GM12873 (cell line): ENCODE measurements at regions not wholly inside any gene's neighbourhood (a gene's known extent, or its start where the extent isn't known, plus 50 kb on each side); places are given as distances from the start of the nearest gene placed in this dataset.

Experiments
- TF ChIP-seq, protein P1 (sequence below): IDR thresholded peaks from 2 replicates; pipeline ENCODE4 v1.5.1; 2012; ENCODE audit warnings: low read depth, mild to moderate bottlenecking, moderate library complexity, low read length, control low read depth; ENCODE audit not compliant: insufficient read depth; ENCODE audit errors: missing control alignments

DNA sequence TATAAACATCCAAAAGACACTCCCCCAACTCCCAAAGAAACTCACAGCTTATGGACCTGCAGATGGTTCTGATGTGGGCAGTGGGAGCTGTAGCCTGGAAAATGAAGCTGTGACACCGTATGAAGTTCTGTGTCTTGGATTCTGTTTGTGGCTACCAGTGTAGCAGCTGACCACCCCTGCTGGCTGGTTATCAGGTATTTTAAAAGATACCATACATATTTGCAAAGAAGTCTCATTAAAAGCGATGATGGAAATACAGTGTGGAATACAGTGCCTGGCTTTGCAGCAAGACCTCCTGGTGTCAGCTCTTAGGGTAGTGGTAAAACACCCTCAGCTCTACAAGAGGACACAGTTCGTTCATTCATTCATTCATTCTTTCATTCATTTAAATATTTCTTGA, 194.3 kb upstream of the PRKCQ start:
- TF ChIP-seq, protein P1, sequence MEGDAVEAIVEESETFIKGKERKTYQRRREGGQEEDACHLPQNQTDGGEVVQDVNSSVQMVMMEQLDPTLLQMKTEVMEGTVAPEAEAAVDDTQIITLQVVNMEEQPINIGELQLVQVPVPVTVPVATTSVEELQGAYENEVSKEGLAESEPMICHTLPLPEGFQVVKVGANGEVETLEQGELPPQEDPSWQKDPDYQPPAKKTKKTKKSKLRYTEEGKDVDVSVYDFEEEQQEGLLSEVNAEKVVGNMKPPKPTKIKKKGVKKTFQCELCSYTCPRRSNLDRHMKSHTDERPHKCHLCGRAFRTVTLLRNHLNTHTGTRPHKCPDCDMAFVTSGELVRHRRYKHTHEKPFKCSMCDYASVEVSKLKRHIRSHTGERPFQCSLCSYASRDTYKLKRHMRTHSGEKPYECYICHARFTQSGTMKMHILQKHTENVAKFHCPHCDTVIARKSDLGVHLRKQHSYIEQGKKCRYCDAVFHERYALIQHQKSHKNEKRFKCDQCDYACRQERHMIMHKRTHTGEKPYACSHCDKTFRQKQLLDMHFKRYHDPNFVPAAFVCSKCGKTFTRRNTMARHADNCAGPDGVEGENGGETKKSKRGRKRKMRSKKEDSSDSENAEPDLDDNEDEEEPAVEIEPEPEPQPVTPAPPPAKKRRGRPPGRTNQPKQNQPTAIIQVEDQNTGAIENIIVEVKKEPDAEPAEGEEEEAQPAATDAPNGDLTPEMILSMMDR, result no peak

DNA sequence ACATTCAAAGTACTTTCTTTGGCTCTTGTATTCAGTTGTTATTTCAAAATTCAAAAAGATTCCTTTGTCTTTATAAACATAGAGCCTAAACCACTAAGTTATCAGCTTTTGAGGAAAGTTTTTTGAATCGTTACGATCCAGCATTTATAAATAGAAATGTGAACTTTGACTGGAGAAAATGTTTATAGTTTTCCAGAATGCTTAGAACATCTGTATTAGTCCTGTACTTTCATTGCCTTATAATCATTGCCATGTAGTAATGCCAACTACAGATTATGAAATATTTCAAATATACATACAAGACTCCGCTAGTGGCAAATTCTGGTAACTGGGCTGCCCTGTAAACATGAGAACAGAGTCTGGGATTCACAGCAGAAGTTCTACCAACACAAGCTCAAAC, 191.3 kb upstream of the PRKCQ start:
- TF ChIP-seq, protein P1, result no peak

DNA sequence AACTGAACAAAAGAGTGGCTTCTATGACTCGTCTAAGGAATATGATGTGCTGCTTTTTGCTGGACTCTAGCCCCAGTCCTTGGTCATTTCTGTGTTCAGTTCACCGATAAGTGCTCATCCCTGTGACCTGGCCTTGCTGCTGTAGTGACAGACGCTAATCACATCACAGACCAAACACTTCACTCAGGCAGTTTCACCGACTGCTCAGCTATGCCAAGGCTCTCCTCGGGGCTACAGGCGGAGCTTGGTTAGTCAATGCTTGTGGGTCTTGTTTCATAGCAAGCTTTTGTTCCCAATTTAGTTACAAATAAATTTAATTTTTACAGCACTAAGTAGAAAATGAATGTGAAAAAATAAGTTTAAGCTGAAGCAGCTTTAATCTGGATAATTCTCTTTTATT, 190.8 kb upstream of the PRKCQ start:
- TF ChIP-seq, protein P1, result no peak

DNA sequence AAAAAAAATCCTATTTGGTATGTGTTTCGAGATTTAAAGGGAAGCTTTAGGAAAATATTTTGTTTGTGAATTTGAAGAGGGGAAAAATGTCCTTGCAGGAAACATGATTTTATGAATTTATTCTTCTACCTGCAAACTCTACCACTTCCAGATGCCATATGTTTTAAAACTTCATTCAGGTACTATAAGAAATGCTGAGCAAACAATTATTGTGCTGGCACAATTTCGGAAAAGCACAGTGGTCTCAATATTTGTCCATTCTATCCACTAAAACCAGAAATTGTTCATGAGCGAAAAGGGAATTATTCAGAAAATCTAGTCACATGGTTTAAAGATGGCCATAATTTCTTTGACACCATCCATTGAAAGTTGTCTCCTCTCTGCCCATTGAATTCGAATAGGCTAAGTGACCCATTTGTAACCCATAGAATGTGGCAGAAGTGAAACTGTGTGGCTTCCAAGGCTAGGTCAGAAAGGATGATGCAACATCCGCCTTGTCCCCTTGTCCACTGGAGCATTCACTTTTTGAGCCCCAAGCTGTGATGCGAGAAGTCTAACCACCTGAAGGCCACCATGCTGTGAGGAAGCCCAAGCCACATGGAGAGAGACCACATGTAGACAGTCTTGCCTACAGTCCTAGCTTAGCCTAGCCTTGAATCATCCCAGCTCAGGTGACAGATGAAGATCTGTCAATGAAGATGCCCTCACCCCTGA, 189.8 kb upstream of the PRKCQ start:
- TF ChIP-seq, protein P1, result no peak

DNA sequence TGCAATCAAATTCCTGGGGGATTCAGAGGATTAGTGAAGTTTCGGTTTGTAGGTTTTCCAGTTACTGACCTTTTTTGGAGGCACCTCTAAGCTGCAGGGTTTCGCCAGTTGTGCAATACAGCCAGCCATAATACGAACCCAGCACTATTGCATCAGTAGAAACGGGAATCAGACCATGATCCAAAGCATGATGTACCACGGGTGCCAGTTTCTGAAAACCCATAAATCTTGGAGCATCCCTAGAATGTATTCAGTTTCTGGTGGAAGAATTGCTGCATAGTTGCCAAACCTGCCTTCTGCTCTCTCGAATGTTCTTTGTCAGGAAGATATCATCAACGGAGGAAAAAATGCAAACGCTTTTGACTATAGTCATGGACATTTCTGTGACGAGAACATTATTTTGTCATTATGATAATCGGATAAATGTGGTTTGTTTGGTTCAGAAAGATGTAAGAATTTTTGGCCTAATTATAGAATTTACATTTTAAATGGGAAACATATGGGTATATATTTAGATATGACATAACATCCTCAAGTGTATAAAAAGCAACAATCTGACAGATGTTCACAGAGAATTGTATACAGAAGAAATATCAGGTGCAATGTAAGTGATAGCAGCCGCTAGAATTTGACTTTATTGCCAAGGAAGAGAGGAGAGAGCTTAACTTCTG, 186.2 kb upstream of the PRKCQ start:
- TF ChIP-seq, protein P1, result no peak

DNA sequence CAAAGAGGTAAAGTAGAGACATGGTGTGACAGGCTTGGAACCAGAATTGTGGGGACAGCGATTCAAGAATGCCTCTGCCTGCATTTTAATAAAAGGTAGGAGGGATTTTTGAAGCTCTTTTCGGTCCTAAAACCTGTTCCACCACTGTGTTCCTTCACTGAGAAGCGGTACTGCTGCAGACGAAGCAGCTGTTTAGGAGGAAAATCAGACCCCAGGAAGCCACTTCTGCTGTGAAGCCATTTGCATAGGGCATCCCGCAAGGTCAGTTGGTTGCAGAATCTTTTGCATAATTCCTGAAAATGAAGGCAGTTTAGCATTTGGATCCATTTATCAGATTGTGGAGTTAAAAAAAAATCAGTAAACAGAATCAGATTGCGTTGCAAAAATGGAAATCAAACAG, 183.3 kb upstream of the PRKCQ start:
- TF ChIP-seq, protein P1, result no peak

DNA sequence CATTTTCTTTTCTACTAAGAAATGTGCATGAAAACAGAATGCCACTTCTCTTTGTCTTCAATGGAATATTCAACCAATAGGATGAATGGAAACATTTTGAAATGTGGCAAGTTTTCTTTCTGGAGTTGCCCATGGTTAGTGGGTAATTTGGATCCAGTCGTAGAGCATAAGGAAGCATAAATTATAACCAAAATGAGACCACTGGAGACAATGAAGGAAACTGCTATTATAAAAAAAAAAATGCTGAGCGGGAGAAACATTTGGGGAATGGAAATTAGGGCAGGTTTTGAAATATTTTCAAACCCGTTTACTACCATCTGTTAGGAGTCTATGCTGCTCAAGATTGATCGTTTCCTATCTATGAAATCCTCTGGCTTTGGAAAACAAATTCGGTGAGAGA, 182.9 kb upstream of the PRKCQ start:
- TF ChIP-seq, protein P1, result no peak
